NCI-H345 (cell line): ENCODE measurements at regions not wholly inside any gene's neighbourhood (a gene's known extent, or its start where the extent isn't known, plus 50 kb on each side); places are given as distances from the start of the nearest gene placed in this dataset.

ENCODE experiments used
- DNase-seq: peaks from one replicate; lab custom pipeline; 2025; lab: John Stamatoyannopoulos, UW

- DNase-seq: no peak
Measured at GRCh38 chr13:34116651-34117050, 298.7 kb downstream of the RFC3 start.

- peak; percentile 39 for DNase-seq
Measured at GRCh38 chr13:34124666-34125306, 306.8 kb downstream of the RFC3 start.

- DNase-seq: no peak
Measured at GRCh38 chr13:34127523-34127922, 309.6 kb downstream of the RFC3 start.

- DNase-seq: no peak
Measured at GRCh38 chr13:34128661-34129060, 310.7 kb downstream of the RFC3 start.

GRCh38 chr13:34129436-34129835, 311.5 kb downstream of the RFC3 start:
- DNase-seq: no peak

GRCh38 chr13:34137200-34137599, 319.3 kb downstream of the RFC3 start:
- DNase-seq: no peak

- no peak for DNase-seq
Measured at GRCh38 chr13:34139660-34140227, 321.8 kb downstream of the RFC3 start.

GRCh38 chr13:34143637-34144036, 325.7 kb downstream of the RFC3 start:
- DNase-seq: no peak

GRCh38 chr13:34144142-34144541, 326.2 kb downstream of the RFC3 start:
- DNase-seq: no peak

GRCh38 chr13:34145061-34145460, 327.1 kb downstream of the RFC3 start:
- no peak for DNase-seq

- no peak for DNase-seq
Measured at GRCh38 chr13:34148359-34148758, 330.4 kb downstream of the RFC3 start.

- no peak for DNase-seq
Measured at GRCh38 chr13:34151885-34152284, 333.9 kb downstream of the RFC3 start.

GRCh38 chr13:34152409-34152808, 334.5 kb downstream of the RFC3 start:
- no peak for DNase-seq

- DNase-seq: no peak
Measured at GRCh38 chr13:34152996-34153395, 335.0 kb downstream of the RFC3 start.

GRCh38 chr13:34153428-34154180, 335.7 kb downstream of the RFC3 start:
- no peak for DNase-seq

GRCh38 chr13:34155931-34156607, 338.1 kb downstream of the RFC3 start:
- no peak for DNase-seq

GRCh38 chr13:34156841-34157365, 339.0 kb downstream of the RFC3 start:
- peak; percentile 77 for DNase-seq

GRCh38 chr13:34159946-34160345, 342.0 kb downstream of the RFC3 start:
- DNase-seq: no peak

GRCh38 chr13:34161931-34162543, 344.1 kb downstream of the RFC3 start:
- peak; percentile 69 for DNase-seq

- no peak for DNase-seq
Measured at GRCh38 chr13:34162544-34162933, 344.6 kb downstream of the RFC3 start.

- no peak for DNase-seq
Measured at GRCh38 chr13:34164582-34164981, 346.6 kb downstream of the RFC3 start.

- no peak for DNase-seq
Measured at GRCh38 chr13:34165158-34165557, 347.2 kb downstream of the RFC3 start.
